Upper lobe of left lung (tissue), 6 donors: ENCODE measurements at regions not wholly inside any gene's neighbourhood (a gene's known extent, or its start where the extent isn't known, plus 50 kb on each side); places are given as distances from the start of the nearest gene placed in this dataset.

ENCODE experiments used
- ATAC-seq, 2 donors: fragments of 200-7000 bp; cut with Tn5 transposase; one replicate each; pipeline ENCODE4 v1.9.1; 2022; ENCODE audit warnings: mild to moderate bottlenecking in 2 of 2, moderate library complexity in 2 of 2; ENCODE audit not compliant: low FRiP score in 2 of 2
- DNase-seq, 2 donors: peaks; one replicate each; pipeline ENCODE4 v3.0.0-alpha.2; 2019 to 2020
- H3K27ac ChIP-seq, 4 donors: fragments of 200-600 bp; sonication (generic); one replicate each; pipeline ENCODE4 v1.5.1; 2016 to 2019
- H3K27me3 ChIP-seq, 4 donors: fragments of 200-600 bp; sonication (generic); one replicate each; pipeline ENCODE4 v1.5.1; 2017 to 2019
- H3K36me3 ChIP-seq, 4 donors: fragments of 200-600 bp; sonication (generic); one replicate each; pipeline ENCODE4 v1.5.1; 2016 to 2019
- H3K4me1 ChIP-seq, 4 donors: fragments of 200-600 bp; sonication (generic); one replicate each; pipeline ENCODE4 v1.5.1; 2018 to 2019
- H3K4me3 ChIP-seq, 4 donors: fragments of 200-600 bp; sonication (generic); one replicate each; pipeline ENCODE4 v1.5.1; 2017 to 2019; ENCODE audit warnings: mild to moderate bottlenecking in 2 of 4, moderate library complexity in 1 of 4
- H3K9me3 ChIP-seq, 4 donors: fragments of 200-600 bp; sonication (generic); one replicate each; pipeline ENCODE4 v1.5.1; 2018 to 2019
- CTCF ChIP-seq, 6 experiments: fragments of 450-650 bp in 4 of 6; fragments of 200-600 bp in 2 of 6; sonication (generic) in 2 of 6; IDR thresholded peaks; one replicate each; pipeline ENCODE4 v1.5.1; 2016 to 2019; ENCODE audit warnings: antibody characterized with exemption in 6 of 6
- EP300 ChIP-seq, 4 donors: sonication (generic); formaldehyde crosslinking; IDR thresholded peaks; one replicate each; pipeline ENCODE4 v1.5.1; 2017; ENCODE audit warnings: antibody characterized with exemption in 4 of 4, control low read depth in 2 of 4
- POLR2A ChIP-seq, 4 donors: fragments of 450-650 bp; IDR thresholded peaks; one replicate each; pipeline ENCODE4 v1.5.1; 2016 to 2017; ENCODE audit warnings: antibody characterized with exemption in 4 of 4, mild to moderate bottlenecking in 2 of 4
- POLR2AphosphoS5 ChIP-seq, 2 donors: sonication (generic); formaldehyde crosslinking; IDR thresholded peaks; one replicate each; pipeline ENCODE4 v1.5.1; 2017; ENCODE audit warnings: antibody characterized with exemption in 2 of 2
- WGBS, 2 donors: methylation state at CpG; one replicate each; pipeline ENCODE4 v1.1.5; 2017 to 2018; 5-methylcytosine and 5-hydroxymethylcytosine counted together
- donor health status: DM: no; HTN: no; CAD: no; lungs with moderate emphysema.
- donor health status: DM: no; HTN: yes; CAD: no; lungs with severe emphysema.

GRCh38 chr20:58596750-58597248, 54.3 kb upstream of the STX16 start:
- no peak for DNase-seq
- no peaks in the 10 kb centered on the region for H3K4me1 ChIP-seq
- 70 to 88% methylated on average over 12 to 16 of the region's 16 CpGs for WGBS, 2 donors
- no peak overlapping the region for H3K27ac ChIP-seq
- no peak overlapping the region for H3K4me3 ChIP-seq
- ATAC-seq = peak in 1 of 2 donors; percentile 83
- no peaks in the 10 kb centered on the region for H3K27me3 ChIP-seq
- TF ChIP-seq EP300 (IDR thresholded peaks at IDR 0.05) = no peak
- no peak for TF ChIP-seq CTCF (IDR thresholded peaks at IDR 0.05)
- TF ChIP-seq POLR2AphosphoS5 (IDR thresholded peaks at IDR 0.05) = no peak
- no peak for TF ChIP-seq POLR2A (IDR thresholded peaks at IDR 0.05)
- H3K9me3 ChIP-seq = no peaks in the 10 kb centered on the region
- no peaks in the 10 kb centered on the region for H3K36me3 ChIP-seq

- no peaks in the 10 kb centered on the region for H3K36me3 ChIP-seq
- no peak overlapping the region for H3K27ac ChIP-seq
- no peak for DNase-seq
- WGBS, 2 donors = 91 to 94% methylated on average over 6 of the region's 6 CpGs
- no peak overlapping the region for H3K4me3 ChIP-seq
- TF ChIP-seq POLR2A (IDR thresholded peaks at IDR 0.05) (no peak), CTCF (IDR thresholded peaks at IDR 0.05) (no peak), EP300 (IDR thresholded peaks at IDR 0.05) (no peak), POLR2AphosphoS5 (IDR thresholded peaks at IDR 0.05) (no peak)
- H3K27me3 ChIP-seq = no peaks in the 10 kb centered on the region
- H3K9me3 ChIP-seq = no peaks in the 10 kb centered on the region
- H3K4me1 ChIP-seq = no peaks in the 10 kb centered on the region
- ATAC-seq = no peak
Measured at GRCh38 chr20:58596244-58596643, 54.8 kb upstream of the STX16 start.

- Histone ChIP-seq H3K27me3 (no peaks in the 10 kb centered on the region), H3K9me3 (no peaks in the 10 kb centered on the region), H3K4me3 (no peak overlapping the region), H3K36me3 (no peaks in the 10 kb centered on the region), H3K27ac (no peak overlapping the region), H3K4me1 (no peaks in the 10 kb centered on the region)
- DNase-seq (no peak), ATAC-seq (no peak)
- 46 to 63% methylated on average over 3 of the region's 3 CpGs for WGBS, 2 donors
- TF ChIP-seq POLR2A (IDR thresholded peaks at IDR 0.05) (no peak), EP300 (IDR thresholded peaks at IDR 0.05) (no peak), POLR2AphosphoS5 (IDR thresholded peaks at IDR 0.05) (no peak), CTCF (IDR thresholded peaks at IDR 0.05) (no peak)
Measured at GRCh38 chr20:58595167-58595566, 55.9 kb upstream of the STX16 start.

- TF ChIP-seq CTCF (IDR thresholded peaks at IDR 0.05) = no peak
- TF ChIP-seq POLR2A (IDR thresholded peaks at IDR 0.05) = no peak
- no peak for TF ChIP-seq POLR2AphosphoS5 (IDR thresholded peaks at IDR 0.05)
- WGBS, 2 donors = 41 to 42% methylated on average over 14 to 18 of the region's 18 CpGs
- H3K4me3 ChIP-seq = no peak overlapping the region
Measured at GRCh38 chr20:58593880-58594638, 57.0 kb upstream of the STX16 start.

More at GRCh38 chr20:58593880-58594638, 57.0 kb upstream of the STX16 start:
- Histone ChIP-seq H3K4me1 (no peaks in the 10 kb centered on the region), H3K27me3 (no peaks in the 10 kb centered on the region), H3K27ac (no peak overlapping the region), H3K9me3 (no peaks in the 10 kb centered on the region), H3K36me3 (no peaks in the 10 kb centered on the region)
- no peak for DNase-seq
- ATAC-seq = no peak
